Activated CD8-positive, alpha-beta memory T cell treated with anti-CD3 and anti-CD28 coated beads, Interleukin-2, amount 50 U/mL, for 4 hours (primary cell): ENCODE measurements at regions not wholly inside any gene's neighbourhood (a gene's known extent, or its start where the extent isn't known, plus 50 kb on each side); places are given as distances from the start of the nearest gene placed in this dataset.
"Not testable (repeated sequence)": the region's sequence is repeated elsewhere in the genome, so short reads cannot be mapped to it uniquely, and the experiment has no call there.

Source experiments
- DNase-seq: peaks from one replicate; pipeline ENCODE4 v3.0.0-alpha.2; 2020

GRCh38 chr3:103825586-103825985 is 1390.8 kb downstream of the ZPLD1 start:
- DNase-seq, result no peak

- DNase-seq, result no peak
Observed at GRCh38 chr3:103829723-103830326, 1395.0 kb downstream of the ZPLD1 start.

GRCh38 chr3:103847081-103848062 is 1412.6 kb downstream of the ZPLD1 start:
- no peak for DNase-seq

GRCh38 chr3:103851793-103852192 is 1417.0 kb downstream of the ZPLD1 start:
- DNase-seq, result no peak

GRCh38 chr3:103862415-103862814 is 1427.6 kb downstream of the ZPLD1 start:
- no peak for DNase-seq

GRCh38 chr3:103863381-103863780 is 1428.6 kb downstream of the ZPLD1 start:
- no peak for DNase-seq

- no peak for DNase-seq
Observed at GRCh38 chr3:103866113-103866512, 1431.3 kb downstream of the ZPLD1 start.

- no peak for DNase-seq
Observed at GRCh38 chr3:103873021-103873420, 1438.2 kb downstream of the ZPLD1 start.

GRCh38 chr3:103873897-103874545 is 1439.2 kb downstream of the ZPLD1 start:
- no peak for DNase-seq

- not testable (repeated sequence) for DNase-seq
Observed at GRCh38 chr3:103881809-103882208, 1447.0 kb downstream of the ZPLD1 start.

GRCh38 chr3:103889675-103890074 is 1454.9 kb downstream of the ZPLD1 start:
- DNase-seq, result no peak

GRCh38 chr3:103894162-103894822 is 1459.5 kb downstream of the ZPLD1 start:
- DNase-seq, result no peak

GRCh38 chr3:103899328-103899727 is 1464.5 kb downstream of the ZPLD1 start:
- DNase-seq, result no peak

- DNase-seq, result no peak
Observed at GRCh38 chr3:103904991-103905390, 1461.7 kb upstream of the ALCAM start.

GRCh38 chr3:103906304-103906703 is 1460.4 kb upstream of the ALCAM start:
- no peak for DNase-seq

GRCh38 chr3:103906808-103907207 is 1459.9 kb upstream of the ALCAM start:
- no peak for DNase-seq

- DNase-seq, result no peak
Observed at GRCh38 chr3:103907567-103907966, 1459.1 kb upstream of the ALCAM start.

GRCh38 chr3:103909395-103909794 is 1457.3 kb upstream of the ALCAM start:
- no peak for DNase-seq

- no peak for DNase-seq
Observed at GRCh38 chr3:103918336-103918735, 1448.4 kb upstream of the ALCAM start.

- DNase-seq, result no peak
Observed at GRCh38 chr3:103919327-103919726, 1447.4 kb upstream of the ALCAM start.

- DNase-seq, result no peak
Observed at GRCh38 chr3:103923907-103924306, 1442.8 kb upstream of the ALCAM start.

- DNase-seq, result no peak
Observed at GRCh38 chr3:103924544-103924943, 1442.2 kb upstream of the ALCAM start.

GRCh38 chr3:103926936-103927335 is 1439.8 kb upstream of the ALCAM start:
- DNase-seq, result no peak
